Esophagus mucosa (tissue), 1 donor: ENCODE measurements at regions not wholly inside any gene's neighbourhood (a gene's known extent, or its start where the extent isn't known, plus 50 kb on each side); places are given as distances from the start of the nearest gene placed in this dataset.

Source experiments
- ATAC-seq: fragments of 200-7000 bp; cut with Tn5 transposase; one replicate; pipeline ENCODE4 v1.9.1; 2020
- donor health status: DM: yes; HTN: yes; CAD: no.

DNA sequence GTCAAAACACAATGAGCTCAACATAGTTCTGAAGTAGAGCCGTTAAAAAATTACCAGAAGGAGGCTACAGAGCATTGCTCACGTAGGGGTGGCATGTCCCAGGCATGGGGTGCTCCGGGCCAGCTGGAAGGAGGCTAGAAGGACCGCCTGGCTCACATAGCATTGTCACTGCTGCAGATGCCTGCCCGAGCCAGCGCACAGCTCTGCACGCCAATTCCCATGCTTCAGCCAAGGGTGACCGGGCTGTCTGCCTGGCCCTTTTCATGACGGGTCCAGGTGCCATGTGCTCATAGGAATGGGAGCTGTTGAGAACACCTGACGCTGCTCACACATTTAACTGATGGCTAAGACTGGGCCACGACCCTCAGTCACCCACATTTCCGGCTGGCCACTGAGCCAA, 228.9 kb upstream of the FOXF1 start:
- no peak for ATAC-seq

DNA sequence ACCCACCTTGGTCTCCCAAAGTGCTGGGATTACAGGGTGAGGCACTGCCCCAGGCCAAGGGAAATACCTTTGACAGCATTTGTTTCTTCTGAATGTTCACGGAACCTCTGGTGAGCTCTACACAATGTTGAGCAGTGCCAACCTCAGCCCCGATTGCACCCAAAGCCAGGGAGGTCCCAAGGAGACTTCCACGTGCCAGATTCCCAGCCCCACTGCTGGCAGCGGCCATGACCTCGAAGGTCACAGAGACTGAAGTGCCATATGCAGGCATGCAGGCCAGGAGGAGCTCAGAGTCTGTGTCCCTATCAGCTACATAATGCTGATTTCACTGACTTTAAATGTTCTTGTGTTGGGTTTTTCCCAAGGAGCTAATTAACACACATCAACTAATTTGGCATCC, 226.4 kb upstream of the FOXF1 start:
- ATAC-seq: no peak

DNA sequence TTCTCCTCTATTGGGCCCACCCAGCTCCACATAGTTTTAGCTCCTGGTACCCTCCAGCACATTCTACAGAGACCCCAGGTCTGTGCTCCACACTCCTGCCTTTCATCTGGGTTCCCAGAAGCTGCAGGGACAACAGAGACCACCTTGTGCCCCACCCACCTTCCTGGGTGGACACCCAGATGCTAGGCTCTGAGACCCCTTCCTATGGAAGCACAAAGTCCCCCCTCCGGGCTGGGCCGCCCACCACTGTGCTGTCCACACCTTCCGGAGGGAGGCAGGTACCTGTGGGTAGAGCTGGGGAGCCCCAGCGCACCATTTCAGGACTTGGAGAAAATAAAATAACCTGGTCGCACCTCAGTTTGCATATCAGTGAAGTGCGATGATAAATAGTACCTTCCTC, 224.9 kb upstream of the FOXF1 start:
- no peak for ATAC-seq

DNA sequence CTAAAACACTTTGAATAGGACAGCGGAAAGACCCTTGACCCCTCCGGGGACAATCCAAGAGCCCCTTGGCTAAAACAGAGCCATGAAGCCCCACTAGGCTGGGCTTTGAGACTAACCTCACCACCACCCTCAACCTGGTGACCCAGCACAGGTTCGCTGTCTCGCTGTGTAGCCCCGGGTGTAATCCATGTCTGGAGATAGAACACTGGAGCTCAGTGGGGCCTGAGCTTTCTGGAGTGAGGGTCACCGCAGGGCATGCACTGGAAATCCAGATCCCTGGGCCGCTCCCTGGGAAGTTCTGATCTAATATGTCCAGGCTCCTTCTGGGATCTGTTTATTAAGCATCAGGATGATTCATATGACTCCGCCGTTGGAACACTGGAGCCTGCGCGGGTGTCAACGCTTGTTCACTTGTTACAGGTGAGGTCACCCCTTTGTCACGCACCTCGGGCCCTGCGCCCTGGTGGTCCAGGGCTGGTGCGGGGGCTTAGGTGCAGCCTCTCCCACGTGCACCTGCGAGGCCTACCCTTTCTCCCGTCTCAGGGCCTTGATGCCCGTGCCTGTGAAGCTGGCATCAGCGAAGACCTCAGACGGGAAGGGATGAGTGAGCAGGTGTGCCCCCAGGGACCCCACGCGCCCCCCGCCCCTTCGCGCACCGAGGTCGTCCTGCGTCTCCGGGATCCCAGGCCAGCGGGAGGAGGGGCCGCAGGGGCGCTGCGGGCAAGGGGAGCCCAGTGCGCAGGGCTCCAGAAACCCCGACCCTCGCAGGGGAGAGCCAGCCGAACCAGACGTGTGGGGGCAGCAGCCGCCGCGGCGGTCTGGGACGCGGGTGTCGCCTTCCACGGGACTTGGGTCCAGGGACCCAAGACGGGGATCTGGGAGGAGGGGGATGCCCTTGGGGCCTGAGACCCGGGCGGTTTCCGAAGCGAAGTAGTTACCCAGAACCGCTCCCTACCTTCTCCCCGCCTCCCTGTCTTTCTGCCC, 224.1 kb upstream of the FOXF1 start:
- no peak for ATAC-seq

DNA sequence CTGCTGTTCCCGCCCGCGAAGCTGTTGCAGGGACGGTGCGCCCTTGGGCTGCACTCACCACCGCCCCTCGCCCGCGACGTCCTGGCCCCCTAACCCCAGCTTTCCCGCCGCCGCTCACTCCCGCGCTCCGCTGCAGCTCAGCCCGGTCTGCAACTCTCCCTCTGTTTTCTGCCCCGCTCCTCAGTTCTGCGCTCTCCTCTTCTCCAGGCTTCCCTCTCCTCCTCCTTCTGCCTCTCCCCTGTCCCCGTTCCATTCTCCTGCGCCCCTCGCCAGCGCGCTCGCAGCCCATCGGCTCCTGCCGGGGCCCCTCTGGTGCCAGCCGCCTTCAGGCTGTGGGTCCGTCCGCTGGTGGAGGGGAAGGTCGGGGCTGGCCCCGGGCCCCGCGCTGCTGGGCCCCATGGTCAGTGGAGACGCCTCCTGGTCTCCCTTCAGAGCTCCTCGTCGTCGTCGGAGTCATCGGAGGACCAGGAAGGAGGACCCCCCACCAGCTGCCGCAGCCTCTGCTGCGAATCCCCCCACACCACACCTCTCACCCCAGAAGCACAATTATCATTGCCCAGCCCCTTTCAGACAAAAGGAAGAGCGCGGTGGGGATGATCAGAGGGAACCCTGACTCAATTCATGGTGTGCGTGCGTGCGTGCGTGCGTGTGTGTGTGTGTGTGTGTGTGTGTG, 223.2 kb upstream of the FOXF1 start:
- ATAC-seq: no peak

DNA sequence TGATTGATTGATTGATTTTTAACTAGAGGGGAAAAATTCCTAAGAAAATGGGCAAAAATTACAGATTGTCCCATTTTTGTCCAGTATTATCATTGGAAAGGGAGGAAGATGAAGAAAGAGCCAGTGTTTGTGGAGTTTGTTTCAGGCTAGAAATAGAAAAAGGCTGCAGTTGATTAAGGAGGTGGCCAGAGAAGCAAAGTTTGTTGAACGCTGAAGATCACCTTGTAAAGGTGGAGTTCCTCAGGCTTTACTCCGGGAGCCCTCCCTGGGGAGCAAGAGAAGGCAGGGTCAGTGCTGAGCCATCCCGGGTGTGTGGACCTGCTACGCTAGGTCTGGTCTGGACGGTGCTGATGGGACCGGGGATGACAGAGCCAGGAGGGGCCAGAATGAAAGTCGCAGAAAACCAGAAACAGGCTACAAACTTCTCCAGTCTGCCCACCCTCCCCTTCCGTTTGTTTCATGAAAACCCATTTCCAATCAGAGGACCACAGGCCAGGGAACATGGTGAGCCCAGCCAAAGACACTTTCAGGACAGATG, 222.6 kb upstream of the FOXF1 start:
- no peak for ATAC-seq

DNA sequence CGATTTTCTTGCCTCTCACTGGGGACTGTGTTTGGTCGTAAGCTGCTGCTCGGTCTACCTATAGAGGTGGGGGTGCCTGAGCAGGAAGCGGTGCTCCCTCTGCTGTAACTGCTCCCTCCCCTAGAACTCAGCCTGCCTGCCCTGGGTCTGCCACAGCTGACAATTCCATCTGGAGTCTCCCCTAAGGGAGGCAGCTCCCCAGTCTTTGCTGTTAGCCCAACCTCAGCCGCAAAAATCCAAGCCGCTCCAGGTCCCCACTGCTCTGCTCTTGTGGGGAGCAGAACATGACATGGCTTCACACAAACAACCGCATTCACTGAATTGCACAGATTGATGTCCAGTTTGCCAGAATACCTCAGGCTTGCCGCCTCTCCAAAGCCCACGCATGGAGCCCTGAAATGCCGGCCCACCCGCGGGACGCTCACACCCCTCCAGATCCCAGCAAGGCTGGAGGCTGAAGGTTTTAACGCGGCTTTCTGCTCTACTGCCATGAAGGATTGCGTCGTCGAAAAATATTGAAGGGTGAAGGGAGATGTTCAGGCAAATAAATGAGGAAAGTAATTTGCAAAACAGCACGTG, 221.5 kb upstream of the FOXF1 start:
- no peak for ATAC-seq

DNA sequence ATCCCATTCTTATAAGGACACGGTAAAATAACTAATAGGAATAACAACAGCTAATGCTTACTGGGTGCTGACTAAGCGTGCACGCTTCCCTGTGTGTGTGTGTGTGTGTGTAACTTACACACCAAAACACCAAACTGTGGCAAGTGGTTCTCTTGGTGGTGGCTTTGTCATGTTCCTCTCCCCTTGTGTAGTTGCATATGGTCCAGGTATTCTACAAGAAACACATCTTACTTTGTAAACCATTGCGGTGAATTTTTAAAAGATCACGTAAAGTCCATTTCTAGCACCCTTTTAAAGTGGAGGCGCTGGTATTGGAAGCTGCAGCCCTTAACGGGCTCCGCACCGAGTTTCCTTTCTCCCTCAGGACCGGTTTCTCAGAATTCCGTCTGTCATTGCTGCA, 221.0 kb upstream of the FOXF1 start:
- ATAC-seq: no peak

DNA sequence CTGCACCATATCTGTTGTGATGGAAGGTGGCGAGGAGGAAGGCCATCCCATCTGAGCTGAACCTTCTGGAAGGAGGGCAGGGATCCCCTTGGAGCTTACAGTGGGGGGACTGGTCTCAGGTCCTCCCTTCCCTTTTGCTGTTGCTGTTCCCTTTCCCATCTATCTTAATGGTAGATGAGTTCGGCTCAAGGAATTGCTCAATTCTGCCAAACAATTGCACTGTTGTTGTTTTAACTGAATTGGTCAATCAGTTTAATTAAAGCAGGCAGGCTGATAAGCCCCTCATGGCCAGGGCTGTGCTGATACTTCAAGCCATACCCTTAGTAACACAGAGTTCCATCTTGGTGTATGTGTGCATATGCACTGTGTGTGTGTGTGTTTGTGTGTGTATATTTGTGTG, 220.4 kb upstream of the FOXF1 start:
- no peak for ATAC-seq

DNA sequence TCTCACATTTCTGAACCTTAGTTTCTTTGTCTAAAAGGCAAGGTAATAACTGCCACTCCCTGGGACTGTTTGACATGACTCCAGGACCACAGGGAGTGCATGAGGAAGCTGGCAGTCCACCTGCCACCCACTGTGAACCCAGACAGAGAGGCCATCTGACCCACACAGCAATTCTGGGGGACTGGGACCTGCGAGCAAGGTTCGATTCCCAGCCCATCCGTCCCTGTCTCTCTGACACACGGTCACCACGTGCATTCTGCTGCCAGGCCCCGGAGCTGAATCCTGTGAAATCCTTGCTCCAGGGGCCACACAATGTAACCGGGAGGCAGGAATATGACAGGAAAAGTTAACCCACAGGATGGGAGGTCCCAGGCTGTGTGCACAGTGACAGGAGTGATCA, 218.8 kb upstream of the FOXF1 start:
- no peak for ATAC-seq

DNA sequence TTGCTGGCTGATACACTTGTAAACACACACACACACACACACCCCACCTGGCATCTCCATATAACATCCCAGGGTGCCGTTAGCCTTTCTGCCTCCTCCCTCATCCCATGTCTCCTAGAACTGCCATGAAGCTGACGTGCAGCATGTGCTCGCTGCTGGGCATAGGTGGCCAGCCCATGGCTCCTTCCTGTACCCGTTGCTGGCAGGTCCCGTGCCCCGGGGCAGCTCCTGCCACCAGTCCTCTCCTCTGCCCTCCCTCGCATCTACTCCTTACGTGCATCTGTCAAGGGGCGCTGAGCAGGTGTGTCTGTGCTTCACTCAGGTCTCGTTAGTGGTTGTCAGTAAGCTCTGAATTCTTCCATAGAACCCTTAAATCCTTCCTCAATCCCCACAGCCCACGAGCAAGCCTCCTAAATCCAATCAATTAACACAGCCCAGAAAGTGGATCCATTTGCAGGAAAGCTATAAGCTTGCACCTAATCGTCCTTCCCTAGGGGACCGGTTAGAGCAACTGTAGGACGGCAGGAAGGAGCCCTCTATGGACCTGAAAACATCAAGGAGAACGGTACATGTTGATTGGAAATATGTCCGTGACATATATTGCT, 218.1 kb upstream of the FOXF1 start:
- no peak for ATAC-seq

DNA sequence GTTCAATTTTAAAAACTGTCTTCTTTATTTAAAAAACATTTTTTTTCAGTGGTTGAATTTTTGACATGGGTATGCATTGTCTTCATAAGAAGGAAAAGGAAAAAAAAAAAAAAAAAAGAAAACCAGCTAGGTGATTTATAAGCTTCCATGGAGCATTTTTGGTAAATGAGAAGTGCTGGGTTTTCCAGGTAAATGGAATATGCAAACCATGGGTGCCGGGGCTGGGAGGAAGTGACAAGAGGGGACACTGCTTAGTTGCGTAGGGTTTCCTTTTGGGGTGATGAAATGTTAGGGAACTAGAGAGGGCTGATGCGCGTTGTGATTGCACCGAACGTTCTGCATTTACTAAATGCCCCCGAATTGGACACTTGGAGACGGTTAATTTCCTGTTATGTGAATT, 217.4 kb upstream of the FOXF1 start:
- no peak for ATAC-seq

DNA sequence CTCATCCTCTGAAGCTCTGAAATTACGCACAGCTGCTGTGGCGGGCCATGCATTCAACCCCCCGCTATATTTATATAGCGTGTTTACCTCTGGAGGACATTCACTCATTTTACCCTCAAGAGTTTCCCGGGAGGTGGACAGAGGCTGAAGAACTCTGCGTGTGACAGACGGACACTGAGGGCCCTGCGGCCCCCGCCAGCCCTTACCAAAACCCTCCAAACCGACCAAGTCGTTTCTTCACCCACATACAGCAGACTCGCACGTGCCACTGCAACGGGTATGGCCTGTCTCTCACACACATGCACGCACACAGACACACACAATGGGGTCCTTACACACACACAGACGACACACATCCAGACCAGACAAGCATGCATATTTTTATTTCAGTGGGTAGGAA, 216.4 kb upstream of the FOXF1 start:
- no peak for ATAC-seq

DNA sequence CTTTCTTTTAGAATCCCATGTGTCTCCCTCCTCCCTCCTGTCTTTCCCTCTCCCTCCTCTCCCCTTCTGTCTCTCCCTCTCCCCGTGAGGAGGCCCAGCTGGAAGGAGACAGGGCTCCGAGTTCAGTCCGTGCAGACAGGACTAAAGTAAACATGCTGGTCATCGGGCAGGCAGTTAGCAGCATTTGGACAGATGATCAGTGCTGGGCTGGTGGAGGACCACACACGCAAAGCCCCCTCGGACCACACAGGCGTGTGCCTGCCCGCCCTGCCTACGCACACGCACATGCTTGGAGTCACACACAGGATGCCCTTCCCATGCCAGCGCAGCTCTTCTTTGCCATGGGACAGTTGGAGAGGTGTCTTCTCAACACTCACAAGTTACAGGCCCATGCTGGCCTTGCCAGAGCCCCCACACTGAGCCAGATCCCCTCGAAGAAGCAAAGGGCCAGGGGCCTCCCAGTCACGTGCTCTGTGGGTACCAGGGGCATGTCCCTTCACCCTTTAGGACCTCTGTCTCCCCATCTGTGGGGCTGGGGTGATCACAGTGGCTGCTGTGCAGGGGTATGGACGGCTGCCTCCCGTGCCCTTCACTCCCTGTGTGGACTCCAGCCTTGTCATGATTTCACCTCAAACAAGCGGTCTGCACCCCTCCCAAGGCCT, 215.7 kb upstream of the FOXF1 start:
- ATAC-seq: no peak

DNA sequence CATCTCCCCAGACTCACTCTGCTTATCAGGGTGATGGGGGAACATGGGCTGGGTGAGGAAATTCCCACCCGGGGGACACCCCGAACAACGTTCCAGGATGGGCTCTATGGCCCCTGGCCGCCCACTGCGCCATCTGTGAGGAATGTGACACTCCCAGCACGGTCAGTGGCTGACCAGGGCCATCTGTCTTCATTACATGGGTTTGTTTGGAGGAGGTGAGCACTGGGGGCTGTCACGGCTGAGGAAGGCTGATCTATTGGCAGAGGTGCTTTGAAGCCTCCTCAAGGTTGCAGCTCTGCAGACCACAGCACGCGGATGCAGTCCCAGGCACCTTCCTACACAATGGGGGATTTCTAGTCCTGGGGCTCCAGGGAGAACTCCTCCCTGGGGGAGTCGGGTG, 214.1 kb upstream of the FOXF1 start:
- ATAC-seq: no peak

DNA sequence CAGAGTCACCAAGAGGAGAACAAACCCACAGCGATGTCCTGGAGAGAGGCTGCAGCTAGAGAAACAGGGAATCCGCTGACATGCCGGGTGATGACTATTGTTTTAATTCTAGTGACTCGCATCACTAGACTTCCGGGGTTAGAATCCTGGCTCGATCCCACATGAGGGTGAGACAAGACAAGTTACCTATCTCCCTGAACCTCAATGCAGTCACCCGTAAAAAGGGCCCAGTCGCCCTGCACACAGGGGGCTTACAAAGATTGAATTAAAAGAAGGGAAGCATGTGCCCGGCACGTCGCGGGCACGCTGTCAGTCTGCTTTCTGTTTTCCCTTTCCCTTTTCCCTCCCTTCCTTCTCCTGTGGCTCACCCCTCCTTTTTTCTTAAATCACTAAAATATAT, 212.9 kb upstream of the FOXF1 start:
- ATAC-seq: no peak

DNA sequence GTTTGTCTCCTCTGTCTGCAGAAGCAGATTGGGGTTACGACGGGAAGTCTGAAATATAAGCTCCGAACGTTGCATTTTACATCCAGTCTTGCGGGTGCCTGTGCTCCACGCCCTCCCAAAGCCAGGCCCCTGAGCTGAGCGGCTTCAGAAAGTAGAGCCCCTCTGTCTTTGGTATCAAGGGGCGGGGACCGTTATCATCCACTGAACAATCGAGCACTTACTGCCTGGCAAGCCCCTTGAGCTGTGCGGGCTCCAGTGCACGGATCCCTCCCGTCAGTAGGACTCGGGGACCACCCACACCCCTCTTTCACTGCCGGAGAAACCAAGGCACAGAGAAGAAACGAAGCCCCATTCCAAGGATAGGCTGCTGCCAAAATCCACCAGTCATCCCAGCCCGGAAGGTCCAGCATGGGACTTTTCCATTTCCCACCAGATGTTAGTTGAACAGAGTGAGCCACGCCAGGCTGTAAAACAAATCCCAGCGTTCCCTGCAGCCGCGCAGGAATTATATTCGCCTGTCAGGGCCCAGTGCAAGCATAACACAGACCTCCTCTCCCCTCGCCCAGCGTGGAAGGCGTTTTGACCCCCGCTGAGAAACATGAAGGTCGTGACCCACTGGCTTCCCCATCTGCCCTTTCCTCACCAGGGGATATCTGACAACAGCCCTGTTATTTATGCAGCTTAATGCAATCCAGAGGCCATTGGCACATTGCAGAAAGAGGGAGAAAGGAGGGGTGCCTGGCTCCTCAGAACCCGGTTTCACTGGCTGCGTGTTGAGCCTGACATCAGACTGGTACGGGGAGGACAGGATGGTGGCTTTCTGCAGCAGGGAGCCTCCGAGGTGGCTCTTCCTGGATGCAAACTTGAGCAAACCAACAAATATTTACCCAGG, 212.2 kb upstream of the FOXF1 start:
- ATAC-seq: no peak

DNA sequence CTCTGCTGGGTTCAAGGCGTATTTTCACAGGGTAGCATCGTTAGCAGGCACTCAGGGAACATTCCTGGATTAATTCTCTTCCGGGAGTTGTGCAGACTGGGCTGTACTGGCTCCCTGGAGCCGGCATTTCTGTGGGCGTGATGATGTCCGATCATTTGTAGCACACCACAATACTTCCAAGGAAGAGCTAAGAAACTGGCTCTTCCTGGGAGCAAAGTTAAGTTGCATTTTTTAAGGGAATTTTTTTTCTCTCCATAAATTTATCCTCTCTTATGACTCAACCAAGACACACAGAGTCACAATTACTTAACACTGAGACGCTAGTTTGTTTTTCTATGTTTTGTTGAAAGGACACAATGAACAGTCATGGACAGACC, 211.6 kb upstream of the FOXF1 start:
- ATAC-seq: no peak

DNA sequence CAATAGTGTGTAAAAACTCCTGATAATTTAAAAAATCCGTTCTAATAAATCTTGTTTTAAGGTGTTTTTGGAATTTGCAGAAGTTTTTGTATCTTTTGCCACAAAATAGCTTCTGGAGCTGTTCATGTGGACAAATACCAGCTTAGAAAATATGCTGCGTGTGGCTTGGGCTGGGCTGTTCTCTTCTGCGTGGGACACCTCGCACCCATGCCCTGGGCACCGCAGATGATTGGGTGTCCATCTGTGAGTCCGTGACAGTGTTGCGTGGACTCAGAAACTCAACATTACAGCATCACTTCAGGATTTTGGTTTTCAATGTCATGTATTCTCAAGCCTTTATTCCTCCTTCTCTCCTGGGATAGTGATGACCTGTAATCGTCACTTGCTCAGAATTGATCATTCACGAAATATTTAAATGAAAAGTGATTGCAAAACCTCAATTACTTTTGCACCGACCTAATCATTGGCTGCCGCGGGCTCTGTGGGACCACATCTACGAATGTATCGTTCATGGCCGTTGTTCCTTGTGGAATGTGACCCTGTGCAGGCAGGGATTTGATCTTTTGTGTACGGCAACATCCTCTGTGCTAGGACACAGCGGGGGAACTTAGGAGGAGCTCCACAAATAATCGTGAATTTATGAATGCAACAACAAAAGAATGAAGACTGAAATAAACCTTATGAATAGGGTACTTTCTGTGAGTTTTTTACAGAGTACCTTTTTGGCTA, 210.3 kb upstream of the FOXF1 start:
- no peak for ATAC-seq

DNA sequence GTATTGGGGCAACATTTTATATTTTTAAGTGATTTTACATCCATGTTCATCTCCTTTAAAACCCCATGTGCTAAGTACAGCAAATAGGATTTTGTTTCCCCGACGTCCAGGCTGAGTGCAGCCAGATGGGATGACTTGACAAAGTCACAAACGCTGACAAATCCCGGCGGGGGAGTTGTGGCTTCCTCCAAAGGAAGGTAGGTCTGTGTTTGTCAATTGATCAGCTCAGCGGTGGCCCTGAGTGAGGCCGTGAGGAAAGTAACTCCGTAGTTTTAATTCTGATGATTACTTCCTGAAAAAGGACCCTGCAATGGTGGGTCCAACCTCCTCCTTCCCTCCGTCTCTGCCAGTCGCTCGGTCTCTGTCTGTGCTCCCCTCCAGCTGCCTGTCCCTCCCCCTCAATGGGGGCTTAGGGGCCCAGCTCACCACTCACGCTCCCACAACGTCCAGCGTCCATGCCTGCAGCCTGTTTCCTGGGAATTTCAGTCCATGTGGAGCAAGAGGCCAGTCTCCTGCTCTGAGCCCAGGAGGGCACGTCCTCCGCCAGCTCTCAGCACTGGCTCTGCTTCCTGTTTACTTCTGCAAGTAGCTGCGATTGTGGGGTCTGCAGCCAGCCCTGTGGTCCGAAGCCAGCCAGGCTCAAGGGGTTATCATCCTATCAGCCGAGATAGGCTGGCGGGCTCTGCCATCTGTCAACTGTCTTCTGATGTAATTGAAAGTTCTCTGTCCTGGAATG, 209.4 kb upstream of the FOXF1 start:
- no peak for ATAC-seq
